GM18505 (cell line): ENCODE measurements at regions not wholly inside any gene's neighbourhood (a gene's known extent, or its start where the extent isn't known, plus 50 kb on each side); places are given as distances from the start of the nearest gene placed in this dataset.

Source experiments
- ATAC-seq: cut with Tn5 transposase; IDR thresholded peaks from one replicate; pipeline ENCODE4 v1.9.1; 2021; ENCODE audit not compliant: unreplicated experiment
- POLR2A ChIP-seq: IDR thresholded peaks from 4 replicates; pipeline ENCODE4 v1.6.1; 2011; ENCODE audit warnings: borderline replicate concordance; ENCODE audit not compliant: insufficient read depth, insufficient read length; ENCODE audit errors: extremely low read depth

DNA sequence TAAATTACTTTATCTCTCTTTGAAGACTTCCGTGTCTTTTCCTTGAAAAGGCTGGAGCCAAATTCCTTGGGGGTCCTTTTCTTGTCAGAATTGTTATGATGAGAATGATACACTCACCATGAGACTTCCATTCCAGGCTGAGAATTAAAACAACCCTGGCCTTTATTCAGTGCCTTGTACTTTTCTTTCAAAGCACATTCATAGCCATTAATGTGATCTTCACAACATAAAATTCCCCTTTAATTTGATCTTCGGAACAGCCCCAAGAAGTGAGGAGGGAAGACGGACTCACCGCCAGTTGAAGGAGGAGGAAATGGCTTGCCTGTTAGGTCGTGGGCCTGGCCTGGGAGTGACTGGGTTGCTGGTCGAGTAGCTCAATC is 127.3 kb downstream of the DDX1 start:
- TF ChIP-seq POLR2A = no peak
- no peak for ATAC-seq

- TF ChIP-seq POLR2A = no peak
- no peak for ATAC-seq
Measured at GRCh38 chr2:15719566-15720313, 128.1 kb downstream of the DDX1 start.

- no peak for ATAC-seq
- no peak for TF ChIP-seq POLR2A
Measured at GRCh38 chr2:15720561-15721307, 129.1 kb downstream of the DDX1 start.

GRCh38 chr2:15721411-15722067 is 129.9 kb downstream of the DDX1 start:
- no peak for ATAC-seq
- no peak for TF ChIP-seq POLR2A

DNA sequence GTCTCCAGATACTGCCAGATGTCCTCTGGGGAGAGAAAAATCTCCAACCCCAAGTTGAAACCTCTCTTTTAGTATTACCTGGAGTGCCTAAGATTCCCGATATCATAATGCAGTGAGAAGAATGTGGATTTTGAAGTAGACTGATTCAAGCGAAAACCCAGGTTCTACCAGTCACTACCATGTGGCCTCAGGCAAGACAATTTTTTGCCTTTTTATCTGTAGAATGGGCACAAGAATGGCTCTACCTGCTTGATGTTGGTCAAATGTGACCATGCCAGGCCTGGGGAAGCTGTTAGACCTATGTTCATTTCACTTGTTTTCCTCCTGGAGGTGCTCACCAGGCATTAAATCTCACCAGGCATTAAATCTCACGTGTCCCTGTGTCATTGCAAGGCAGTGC is 131.3 kb downstream of the DDX1 start:
- no peak for TF ChIP-seq POLR2A
- ATAC-seq = no peak

GRCh38 chr2:15724235-15724634 is 132.6 kb downstream of the DDX1 start:
- no peak for TF ChIP-seq POLR2A
- no peak for ATAC-seq

- no peak for TF ChIP-seq POLR2A
- no peak for ATAC-seq
Measured at GRCh38 chr2:15725101-15725781, 133.6 kb downstream of the DDX1 start.

GRCh38 chr2:15725782-15726112 is 134.1 kb downstream of the DDX1 start:
- ATAC-seq = no peak
- no peak for TF ChIP-seq POLR2A

DNA sequence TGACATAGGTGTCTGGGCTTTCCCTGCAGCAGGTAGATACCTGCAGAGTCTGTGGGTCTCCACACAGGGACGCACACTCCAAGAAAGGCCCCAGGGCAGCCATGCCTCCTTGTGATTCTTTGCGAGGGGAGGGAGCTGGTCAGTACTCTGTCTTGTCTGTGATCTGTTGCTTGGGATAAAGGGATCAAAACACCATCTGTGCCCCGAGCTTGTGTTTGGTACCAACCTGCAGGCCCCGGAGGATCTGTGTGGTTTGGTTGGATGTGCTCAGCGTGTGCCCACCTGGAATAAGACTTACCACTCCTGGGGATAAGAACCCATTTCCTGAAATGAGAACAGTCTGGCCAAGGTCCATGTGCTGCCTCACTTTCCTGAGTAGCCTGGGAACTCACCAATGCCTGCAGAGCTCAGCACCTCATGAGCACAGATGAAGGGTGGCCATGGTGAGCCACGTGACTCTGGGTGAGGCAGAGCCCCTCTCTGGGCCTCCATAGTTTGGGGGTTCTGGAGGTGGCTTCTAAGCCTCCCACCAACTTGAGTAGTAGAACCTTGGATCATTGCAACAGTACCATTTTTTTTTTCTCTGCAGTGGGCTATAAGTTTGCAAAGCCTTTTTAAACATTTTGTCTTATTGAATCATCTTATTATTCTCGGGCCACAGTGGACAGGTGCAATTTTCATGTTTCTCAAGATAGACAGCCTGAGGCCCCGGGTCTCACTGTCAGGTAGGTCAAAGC is 134.8 kb downstream of the DDX1 start:
- ATAC-seq = no peak
- TF ChIP-seq POLR2A = no peak

GRCh38 chr2:15727396-15728244 is 136.0 kb downstream of the DDX1 start:
- TF ChIP-seq POLR2A = no peak
- no peak for ATAC-seq

- no peak for TF ChIP-seq POLR2A
- ATAC-seq = no peak
Measured at GRCh38 chr2:15728245-15728938, 136.7 kb downstream of the DDX1 start.
